A673 (cell line): ENCODE measurements at regions not wholly inside any gene's neighbourhood (a gene's known extent, or its start where the extent isn't known, plus 50 kb on each side); places are given as distances from the start of the nearest gene placed in this dataset.

Experiments
- BruUV-seq: library from RNA; stranded (reverse); fragments of 400-500 nt; replicated peaks from 2 replicates; lab custom pipeline; 2021; lab: Mats Ljungman, UMichigan
- CTCF ChIA-PET: fragments of 300-600 bp; sonication (Branson Sonifier 250); formaldehyde crosslinking; loops from one replicate; lab custom pipeline; 2022; ENCODE audit warnings: antibody characterized with exemption; lab: Charles Lee
- POLR2A ChIA-PET: fragments of 300-600 bp; sonication (Branson Sonifier 250); formaldehyde crosslinking; loops from one replicate; lab custom pipeline; 2022; ENCODE audit warnings: antibody characterized with exemption; ENCODE audit not compliant: low non-redundant PET; lab: Charles Lee
- DNase-seq: peaks from one replicate; pipeline ENCODE4 v3.0.0-alpha.2; 2015; ENCODE audit warnings: low spot score
- H3K27ac ChIP-seq: fragments of 200-600 bp; sonication (generic); 2 replicates; pipeline ENCODE4 v1.5.1; 2016; ENCODE audit warnings: mixed run types, low read depth, mild to moderate bottlenecking, mixed read lengths, antibody characterized with exemption, low read length; ENCODE audit not compliant: poor library complexity, severe bottlenecking
- H3K27me3 ChIP-seq: fragments of 200-600 bp; sonication (generic); replicated peaks from 2 replicates; pipeline ENCODE4 v1.6.1; 2017; ENCODE audit warnings: mixed run types, low read depth, mild to moderate bottlenecking, mixed read lengths, antibody characterized with exemption, low read length; ENCODE audit not compliant: insufficient read depth, poor library complexity
- H3K36me3 ChIP-seq: fragments of 200-600 bp; sonication (generic); 2 replicates; pipeline ENCODE4 v1.6.1; 2016; ENCODE audit warnings: mixed run types, mild to moderate bottlenecking, mixed read lengths, antibody characterized with exemption, low read length; ENCODE audit not compliant: insufficient read depth, poor library complexity, severe bottlenecking
- H3K4me1 ChIP-seq: fragments of 200-600 bp; sonication (generic); 2 replicates; pipeline ENCODE4 v1.6.1; 2017; ENCODE audit warnings: mixed run types, mild to moderate bottlenecking, mixed read lengths, antibody characterized with exemption, low read length; ENCODE audit not compliant: insufficient read depth, poor library complexity, severe bottlenecking
- H3K4me3 ChIP-seq: fragments of 200-600 bp; sonication (generic); 2 replicates; pipeline ENCODE4 v1.5.1; 2016; ENCODE audit warnings: low read depth, mixed run types, mild to moderate bottlenecking, mixed read lengths, low read length; ENCODE audit not compliant: poor library complexity, severe bottlenecking
- H3K9me3 ChIP-seq: fragments of 200-600 bp; sonication (generic); 2 replicates; pipeline ENCODE4 v1.6.1; 2016; ENCODE audit warnings: mixed run types, low read depth, mild to moderate bottlenecking, mixed read lengths, antibody characterized with exemption, low read length; ENCODE audit not compliant: poor library complexity, severe bottlenecking
- EZH2 ChIP-seq: fragments of 200-600 bp; sonication (generic); IDR thresholded peaks from 2 replicates; pipeline ENCODE4 v1.6.1; 2017; ENCODE audit warnings: borderline replicate concordance, low read depth, mild to moderate bottlenecking, mixed read lengths, antibody characterized with exemption, low read length; ENCODE audit not compliant: poor library complexity, severe bottlenecking
- intact Hi-C: fragments of 100-400 bp; cut with micrococcal nuclease; formaldehyde crosslinking; loops from one replicate; pipeline ENCODE4 v1.10.0; 2022; ENCODE audit not compliant: unreplicated experiment
- TF ChIP-seq, protein P1 (sequence below): fragments of 300-800, 200-600 bp; sonication (generic); conservative IDR thresholded peaks from 2 replicates; pipeline ENCODE4 v1.5.1; 2017; ENCODE audit warnings: low read depth, mild to moderate bottlenecking, antibody characterized with exemption, low read length, moderate library complexity, mixed read lengths

GRCh38 chr3:5579946-5580345, 392.4 kb downstream of the EDEM1 start:
- CTCF ChIA-PET: no interaction called here
- Histone ChIP-seq H3K27ac (no peak overlapping the region), H3K4me3 (no peak overlapping the region), H3K4me1 (no peaks in the 10 kb centered on the region), H3K9me3 (no peaks in the 10 kb centered on the region), H3K36me3 (no peaks in the 10 kb centered on the region), H3K27me3 (peaks cover 3% of the 10 kb centered on the region)
- no peak for DNase-seq
- intact Hi-C loops: no loop called here
- BruUV-seq: no TSS peak
- POLR2A ChIA-PET: no interaction called here
- no peak for TF ChIP-seq EZH2
- TF ChIP-seq, protein P1, sequence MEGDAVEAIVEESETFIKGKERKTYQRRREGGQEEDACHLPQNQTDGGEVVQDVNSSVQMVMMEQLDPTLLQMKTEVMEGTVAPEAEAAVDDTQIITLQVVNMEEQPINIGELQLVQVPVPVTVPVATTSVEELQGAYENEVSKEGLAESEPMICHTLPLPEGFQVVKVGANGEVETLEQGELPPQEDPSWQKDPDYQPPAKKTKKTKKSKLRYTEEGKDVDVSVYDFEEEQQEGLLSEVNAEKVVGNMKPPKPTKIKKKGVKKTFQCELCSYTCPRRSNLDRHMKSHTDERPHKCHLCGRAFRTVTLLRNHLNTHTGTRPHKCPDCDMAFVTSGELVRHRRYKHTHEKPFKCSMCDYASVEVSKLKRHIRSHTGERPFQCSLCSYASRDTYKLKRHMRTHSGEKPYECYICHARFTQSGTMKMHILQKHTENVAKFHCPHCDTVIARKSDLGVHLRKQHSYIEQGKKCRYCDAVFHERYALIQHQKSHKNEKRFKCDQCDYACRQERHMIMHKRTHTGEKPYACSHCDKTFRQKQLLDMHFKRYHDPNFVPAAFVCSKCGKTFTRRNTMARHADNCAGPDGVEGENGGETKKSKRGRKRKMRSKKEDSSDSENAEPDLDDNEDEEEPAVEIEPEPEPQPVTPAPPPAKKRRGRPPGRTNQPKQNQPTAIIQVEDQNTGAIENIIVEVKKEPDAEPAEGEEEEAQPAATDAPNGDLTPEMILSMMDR: no peak

- Histone ChIP-seq H3K27ac (no peak overlapping the region), H3K4me3 (no peak overlapping the region), H3K9me3 (no peaks in the 10 kb centered on the region), H3K36me3 (no peaks in the 10 kb centered on the region), H3K4me1 (no peaks in the 10 kb centered on the region), H3K27me3 (peaks cover 3% of the 10 kb centered on the region)
- POLR2A ChIA-PET: no interaction called here
- TF ChIP-seq, protein P1: no peak
- no peak for TF ChIP-seq EZH2
- BruUV-seq: no TSS peak
- intact Hi-C loops: no loop called here
- no peak for DNase-seq
- CTCF ChIA-PET: no interaction called here
Measured at GRCh38 chr3:5580826-5581225, 393.3 kb downstream of the EDEM1 start.

GRCh38 chr3:5581743-5582142, 394.2 kb downstream of the EDEM1 start:
- Histone ChIP-seq H3K4me3 (no peak overlapping the region), H3K4me1 (no peaks in the 10 kb centered on the region), H3K27me3 (peaks cover 3% of the 10 kb centered on the region), H3K27ac (no peak overlapping the region), H3K36me3 (no peaks in the 10 kb centered on the region), H3K9me3 (no peaks in the 10 kb centered on the region)
- TF ChIP-seq, protein P1: no peak
- no peak for TF ChIP-seq EZH2
- BruUV-seq: no TSS peak
- CTCF ChIA-PET: no interaction called here
- intact Hi-C loops: no loop called here
- no peak for DNase-seq
- POLR2A ChIA-PET: no interaction called here
